Chondrocyte (in vitro differentiated cells): ENCODE measurements at regions not wholly inside any gene's neighbourhood (a gene's known extent, or its start where the extent isn't known, plus 50 kb on each side); places are given as distances from the start of the nearest gene placed in this dataset.

Experiments
- DNase-seq: peaks from one replicate; pipeline ENCODE4 v3.0.0; 2021; ENCODE audit warnings: mixed read lengths, low spot score
- H3K27ac Mint-ChIP-seq: one replicate; pipeline ENCODE4 v1.8.0; 2021; ENCODE audit warnings: mild to moderate bottlenecking, moderate library complexity, mixed read lengths; ENCODE audit not compliant: unreplicated experiment
- H3K27me3 Mint-ChIP-seq: 2 replicates; pipeline ENCODE4 v1.8.0; 2021; ENCODE audit warnings: low read depth, mixed read lengths
- H3K36me3 Mint-ChIP-seq: 2 replicates; pipeline ENCODE4 v1.8.0; 2021; ENCODE audit warnings: low read depth, mixed read lengths
- H3K4me1 Mint-ChIP-seq: 2 replicates; pipeline ENCODE4 v1.8.0; 2021; ENCODE audit warnings: low read depth, mild to moderate bottlenecking, mixed read lengths
- H3K4me3 Mint-ChIP-seq: one replicate; pipeline ENCODE4 v1.8.0; 2021; ENCODE audit warnings: mild to moderate bottlenecking, moderate library complexity, mixed read lengths; ENCODE audit not compliant: unreplicated experiment
- H3K9me3 Mint-ChIP-seq: 2 replicates; pipeline ENCODE4 v1.8.0; 2021; ENCODE audit warnings: low read depth, mixed read lengths
- CTCF ChIP-seq: fragments of 200-600 bp; sonication (generic); IDR thresholded peaks from 2 replicates; pipeline ENCODE4 v1.5.0; 2021; ENCODE audit warnings: antibody characterized with exemption, mild to moderate bottlenecking, moderate library complexity

- Mint-ChIP-seq H3K4me3 (no peak overlapping the region), H3K36me3 (no peaks in the 10 kb centered on the region), H3K9me3 (peaks cover 4% of the 10 kb centered on the region), H3K27me3 (peaks cover 2% of the 10 kb centered on the region), H3K4me1 (peaks cover 32% of the 10 kb centered on the region), H3K27ac (peak overlapping the region; percentile 22)
- TF ChIP-seq CTCF, result no peak
- DNase-seq, result no peak
These were observed 99.9 kb upstream of the ZNF618 start for GRCh38 chr9:113776194-113776593.

DNA sequence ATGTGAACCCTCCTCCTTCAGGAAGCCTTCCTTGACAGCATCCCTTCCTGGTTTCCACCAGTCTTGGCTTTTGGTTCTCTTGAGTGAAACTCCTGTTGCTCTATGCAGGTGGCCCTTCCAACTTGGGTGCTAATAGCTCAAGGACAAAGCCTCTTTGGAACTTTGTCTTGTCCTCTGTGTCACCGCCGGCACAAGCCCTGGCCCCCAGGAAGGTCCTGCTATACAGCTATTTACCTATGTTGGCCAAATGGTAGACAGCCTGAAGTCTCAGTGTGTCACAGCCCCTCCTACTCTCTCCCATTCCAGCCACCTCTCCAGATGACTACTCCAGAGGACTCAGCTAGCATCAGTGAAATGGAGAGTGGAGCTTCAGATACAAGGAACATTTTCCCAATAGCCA, 94.7 kb upstream of the ZNF618 start:
- peaks cover 6% of the 10 kb centered on the region for H3K4me1 Mint-ChIP-seq
- H3K27me3 Mint-ChIP-seq, result peaks cover 9% of the 10 kb centered on the region
- H3K9me3 Mint-ChIP-seq, result no peaks in the 10 kb centered on the region
- no peak for TF ChIP-seq CTCF
- no peak overlapping the region for H3K4me3 Mint-ChIP-seq
- H3K27ac Mint-ChIP-seq, result no peak overlapping the region
- no peak for DNase-seq
- no peaks in the 10 kb centered on the region for H3K36me3 Mint-ChIP-seq

DNA sequence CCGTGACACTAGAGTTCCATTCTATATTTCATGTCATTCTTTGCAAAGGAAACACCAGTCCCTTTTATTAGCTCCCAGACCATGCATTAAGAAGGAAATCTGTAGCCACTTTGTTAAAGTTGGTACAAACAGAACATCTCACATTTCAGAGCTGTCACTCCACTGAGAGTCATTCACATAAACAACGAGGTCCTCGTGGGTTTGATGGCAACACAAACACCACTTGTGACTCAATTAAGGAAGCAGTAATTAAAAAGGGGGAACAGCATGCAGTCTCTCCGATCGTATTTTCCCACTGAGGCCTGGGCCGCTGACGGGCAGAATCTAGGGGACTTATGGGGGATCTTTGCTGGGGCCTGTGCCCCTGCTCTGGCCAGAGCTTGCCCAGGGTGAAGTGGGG, 94.2 kb upstream of the ZNF618 start:
- Mint-ChIP-seq H3K4me1 (peaks cover under 1% of the 10 kb centered on the region), H3K9me3 (no peaks in the 10 kb centered on the region), H3K27ac (no peak overlapping the region), H3K27me3 (peaks cover 9% of the 10 kb centered on the region), H3K36me3 (no peaks in the 10 kb centered on the region), H3K4me3 (no peak overlapping the region)
- DNase-seq, result no peak
- TF ChIP-seq CTCF, result no peak

DNA sequence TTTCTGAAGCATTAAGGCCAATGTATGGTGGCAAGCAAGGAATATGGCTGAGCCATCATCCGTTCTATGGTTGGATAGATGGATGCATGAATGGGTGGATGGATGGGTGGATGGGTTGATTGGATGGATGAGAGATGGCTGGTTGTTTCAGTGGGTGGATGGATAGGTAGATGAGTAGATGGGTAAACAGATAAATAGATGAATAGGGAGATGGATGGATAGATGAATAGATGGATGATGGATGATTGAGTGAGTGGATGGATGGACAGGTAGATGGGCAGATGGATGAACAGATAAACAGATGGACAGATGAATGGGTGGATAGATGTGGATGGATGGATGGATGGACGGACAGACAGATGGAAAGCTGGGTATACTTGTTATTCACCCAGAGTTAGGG, 92.6 kb upstream of the ZNF618 start:
- peaks cover 14% of the 10 kb centered on the region for H3K27me3 Mint-ChIP-seq
- H3K4me3 Mint-ChIP-seq, result no peak overlapping the region
- no peak for TF ChIP-seq CTCF
- H3K9me3 Mint-ChIP-seq, result no peaks in the 10 kb centered on the region
- H3K36me3 Mint-ChIP-seq, result no peaks in the 10 kb centered on the region
- no peak overlapping the region for H3K27ac Mint-ChIP-seq
- DNase-seq, result no peak
- H3K4me1 Mint-ChIP-seq, result peaks cover under 1% of the 10 kb centered on the region

GRCh38 chr9:113785334-113785733, 90.8 kb upstream of the ZNF618 start:
- H3K36me3 Mint-ChIP-seq, result no peaks in the 10 kb centered on the region
- no peak for DNase-seq
- TF ChIP-seq CTCF, result no peak
- H3K27me3 Mint-ChIP-seq, result peaks cover 28% of the 10 kb centered on the region
- H3K4me1 Mint-ChIP-seq, result peaks cover 3% of the 10 kb centered on the region
- no peaks in the 10 kb centered on the region for H3K9me3 Mint-ChIP-seq
- no peak overlapping the region for H3K4me3 Mint-ChIP-seq
- H3K27ac Mint-ChIP-seq, result no peak overlapping the region
